GM12878 (cell line): ENCODE measurements at regions not wholly inside any gene's neighbourhood (a gene's known extent, or its start where the extent isn't known, plus 50 kb on each side); places are given as distances from the start of the nearest gene placed in this dataset.

Source experiments
- CEBPB ChIP-seq, 2 experiments: fragments of 150-350 bp in 1 of 2; IDR thresholded peaks; 2 replicates each; pipeline ENCODE4 v1.6.1; 2012 to 2014; ENCODE audit warnings: low read depth in 2 of 2, low read length in 2 of 2, borderline replicate concordance in 1 of 2, inconsistent platforms in 1 of 2
- MYB ChIP-seq: fragments of 150-350 bp; IDR thresholded peaks from 2 replicates; pipeline ENCODE4 v1.6.1; 2014; ENCODE audit warnings: mild to moderate bottlenecking, low read depth, low read length, borderline replicate concordance
- POLR2A ChIP-seq: IDR thresholded peaks from 2 replicates; pipeline ENCODE4 v1.6.1; 2011; ENCODE audit warnings: low read depth, mild to moderate bottlenecking, low read length
- RAD21 ChIP-seq: IDR thresholded peaks from 2 replicates; pipeline ENCODE4 v1.6.1; 2011; ENCODE audit warnings: mild to moderate bottlenecking, low read depth, low read length, moderate library complexity; ENCODE audit not compliant: insufficient read depth
- SP1 ChIP-seq: IDR thresholded peaks from one replicate; pipeline ENCODE4 v1.6.1; 2011; ENCODE audit warnings: low read depth, low read length
- TAF1 ChIP-seq: IDR thresholded peaks from 2 replicates; pipeline ENCODE4 v1.6.1; 2011; ENCODE audit warnings: mild to moderate bottlenecking, low read depth, low read length, borderline replicate concordance
- TF ChIP-seq, protein P1 (sequence below): fragments of 450-650 bp; formaldehyde crosslinking; IDR thresholded peaks from 2 replicates; pipeline ENCODE4 v1.5.0; 2022; ENCODE audit warnings: mild to moderate bottlenecking, missing genetic modification characterization
- TF ChIP-seq, protein P2 (sequence below), 3 experiments: IDR thresholded peaks in 2 of 3; conservative IDR thresholded peaks in 1 of 3; 2 replicates each; pipeline ENCODE4 v1.5.1; 2011; ENCODE audit warnings: low read depth in 3 of 3, low read length in 3 of 3, mild to moderate bottlenecking in 3 of 3, control low read depth in 2 of 3, moderate library complexity in 2 of 3, inconsistent platforms in 1 of 3, mixed read lengths in 1 of 3; ENCODE audit not compliant: control insufficient read depth in 2 of 3, insufficient read depth in 1 of 3; ENCODE audit errors: extremely low read depth in 1 of 3

DNA sequence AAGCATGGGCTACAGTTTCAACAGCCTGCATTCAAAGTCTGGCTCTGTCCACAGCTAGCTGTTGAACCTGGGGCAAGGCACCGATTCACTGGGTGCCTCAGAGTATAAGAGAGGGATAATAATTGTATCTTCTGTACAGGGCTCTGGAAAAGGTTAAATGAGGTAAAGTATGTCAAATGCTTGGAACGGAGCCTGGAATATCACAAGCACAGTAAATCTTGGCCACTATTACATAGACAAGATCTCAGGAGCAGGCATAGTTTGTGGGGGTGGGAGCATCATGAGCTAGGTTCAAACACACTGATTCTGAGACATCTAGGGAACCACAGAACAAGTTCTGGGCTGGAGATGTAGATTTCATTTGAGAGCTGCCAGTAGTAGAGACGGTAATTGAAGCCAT, 203.7 kb upstream of the NUDT4 start:
- no peak for TF ChIP-seq POLR2A
- no peak for TF ChIP-seq RAD21
- no peak for TF ChIP-seq MYB
- TF ChIP-seq, protein P1, sequence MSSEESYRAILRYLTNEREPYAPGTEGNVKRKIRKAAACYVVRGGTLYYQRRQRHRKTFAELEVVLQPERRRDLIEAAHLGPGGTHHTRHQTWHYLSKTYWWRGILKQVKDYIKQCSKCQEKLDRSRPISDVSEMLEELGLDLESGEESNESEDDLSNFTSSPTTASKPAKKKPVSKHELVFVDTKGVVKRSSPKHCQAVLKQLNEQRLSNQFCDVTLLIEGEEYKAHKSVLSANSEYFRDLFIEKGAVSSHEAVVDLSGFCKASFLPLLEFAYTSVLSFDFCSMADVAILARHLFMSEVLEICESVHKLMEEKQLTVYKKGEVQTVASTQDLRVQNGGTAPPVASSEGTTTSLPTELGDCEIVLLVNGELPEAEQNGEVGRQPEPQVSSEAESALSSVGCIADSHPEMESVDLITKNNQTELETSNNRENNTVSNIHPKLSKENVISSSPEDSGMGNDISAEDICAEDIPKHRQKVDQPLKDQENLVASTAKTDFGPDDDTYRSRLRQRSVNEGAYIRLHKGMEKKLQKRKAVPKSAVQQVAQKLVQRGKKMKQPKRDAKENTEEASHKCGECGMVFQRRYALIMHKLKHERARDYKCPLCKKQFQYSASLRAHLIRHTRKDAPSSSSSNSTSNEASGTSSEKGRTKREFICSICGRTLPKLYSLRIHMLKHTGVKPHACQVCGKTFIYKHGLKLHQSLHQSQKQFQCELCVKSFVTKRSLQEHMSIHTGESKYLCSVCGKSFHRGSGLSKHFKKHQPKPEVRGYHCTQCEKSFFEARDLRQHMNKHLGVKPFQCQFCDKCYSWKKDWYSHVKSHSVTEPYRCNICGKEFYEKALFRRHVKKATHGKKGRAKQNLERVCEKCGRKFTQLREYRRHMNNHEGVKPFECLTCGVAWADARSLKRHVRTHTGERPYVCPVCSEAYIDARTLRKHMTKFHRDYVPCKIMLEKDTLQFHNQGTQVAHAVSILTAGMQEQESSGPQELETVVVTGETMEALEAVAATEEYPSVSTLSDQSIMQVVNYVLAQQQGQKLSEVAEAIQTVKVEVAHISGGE, result no peak
- no peak for TF ChIP-seq SP1
- TF ChIP-seq, protein P2, sequence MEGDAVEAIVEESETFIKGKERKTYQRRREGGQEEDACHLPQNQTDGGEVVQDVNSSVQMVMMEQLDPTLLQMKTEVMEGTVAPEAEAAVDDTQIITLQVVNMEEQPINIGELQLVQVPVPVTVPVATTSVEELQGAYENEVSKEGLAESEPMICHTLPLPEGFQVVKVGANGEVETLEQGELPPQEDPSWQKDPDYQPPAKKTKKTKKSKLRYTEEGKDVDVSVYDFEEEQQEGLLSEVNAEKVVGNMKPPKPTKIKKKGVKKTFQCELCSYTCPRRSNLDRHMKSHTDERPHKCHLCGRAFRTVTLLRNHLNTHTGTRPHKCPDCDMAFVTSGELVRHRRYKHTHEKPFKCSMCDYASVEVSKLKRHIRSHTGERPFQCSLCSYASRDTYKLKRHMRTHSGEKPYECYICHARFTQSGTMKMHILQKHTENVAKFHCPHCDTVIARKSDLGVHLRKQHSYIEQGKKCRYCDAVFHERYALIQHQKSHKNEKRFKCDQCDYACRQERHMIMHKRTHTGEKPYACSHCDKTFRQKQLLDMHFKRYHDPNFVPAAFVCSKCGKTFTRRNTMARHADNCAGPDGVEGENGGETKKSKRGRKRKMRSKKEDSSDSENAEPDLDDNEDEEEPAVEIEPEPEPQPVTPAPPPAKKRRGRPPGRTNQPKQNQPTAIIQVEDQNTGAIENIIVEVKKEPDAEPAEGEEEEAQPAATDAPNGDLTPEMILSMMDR (IDR thresholded peaks at IDR 0.05 in 2 of 3, conservative IDR thresholded peaks at IDR 0.05 in 1 of 3; ENCODE audit: control insufficient read depth in 2 of 3, extremely low read depth in 1 of 3, insufficient read depth in 1 of 3, low read depth in 3 of 3, low read length in 3 of 3), result no peak
- no peak for TF ChIP-seq CEBPB (IDR thresholded peaks at IDR 0.05; ENCODE audit: borderline replicate concordance in 1 of 2, low read depth in 2 of 2, low read length in 2 of 2)
- no peak for TF ChIP-seq TAF1
